EH (cell line): ENCODE measurements at regions not wholly inside any gene's neighbourhood (a gene's known extent, or its start where the extent isn't known, plus 50 kb on each side); places are given as distances from the start of the nearest gene placed in this dataset.

ENCODE experiments used
- DNase-seq: peaks from one replicate; pipeline ENCODE4 v3.0.0-alpha.2; 2015; ENCODE audit warnings: low read depth

DNA sequence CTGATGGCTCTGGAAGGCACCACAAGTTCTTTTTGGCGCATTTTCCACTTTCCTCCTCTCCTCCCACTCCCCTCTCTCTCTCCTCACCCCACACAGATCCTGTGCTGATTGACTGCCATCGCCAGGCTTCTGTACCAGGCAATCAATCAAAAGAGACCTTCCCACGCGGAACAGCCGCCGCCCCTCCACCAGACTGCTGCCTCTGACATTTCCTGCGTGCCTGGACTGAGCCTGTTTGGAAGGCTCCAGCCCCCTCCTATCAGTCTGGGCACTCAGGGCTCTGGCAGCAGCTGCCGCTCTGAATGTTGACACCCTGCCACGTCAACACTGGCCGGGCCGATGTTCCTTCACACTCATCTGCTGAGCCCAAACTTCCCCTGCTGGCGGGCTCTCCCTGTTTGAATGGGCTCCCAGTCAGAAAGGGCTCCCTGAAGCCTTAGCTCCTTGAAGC lies 467.7 kb downstream of the EPHA4 start:
- peak; percentile 39 for DNase-seq

DNA sequence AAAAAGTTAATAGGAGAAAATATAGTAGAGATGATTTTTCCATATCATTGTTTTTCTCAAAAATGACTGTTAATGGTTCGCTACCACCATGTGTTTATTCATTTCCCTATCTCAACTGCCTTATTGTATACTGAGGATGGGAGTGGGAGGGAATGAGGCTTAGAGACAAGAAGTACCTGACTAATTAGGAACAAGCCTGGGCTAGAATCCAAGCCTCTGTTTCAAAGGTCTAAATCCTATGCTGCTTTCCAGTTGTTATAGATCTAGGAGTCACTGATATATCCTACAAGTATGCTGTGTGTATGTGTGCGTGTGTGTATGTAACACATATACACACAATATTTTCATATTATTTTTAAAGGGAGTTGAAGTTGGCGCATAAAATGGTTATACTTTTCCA lies 465.9 kb downstream of the EPHA4 start:
- DNase-seq: no peak

DNA sequence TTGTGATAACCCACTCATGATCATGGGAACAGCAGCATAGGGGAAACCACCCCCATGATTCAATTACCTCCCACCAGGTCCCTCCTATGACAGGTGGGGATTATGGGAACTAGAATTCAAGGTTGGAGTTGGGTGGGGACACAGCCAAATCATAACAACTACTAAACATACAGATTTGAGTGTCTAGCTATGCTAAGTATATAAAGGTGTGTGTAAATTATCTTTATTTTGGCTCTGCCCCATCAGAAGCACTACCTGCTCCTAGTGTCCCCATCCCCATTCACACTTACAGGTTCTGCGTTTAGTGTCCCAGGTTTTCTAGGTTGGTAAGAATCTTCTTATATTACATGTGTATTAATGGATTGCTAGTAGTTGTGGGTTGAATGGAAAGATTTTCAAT lies 464.7 kb downstream of the EPHA4 start:
- DNase-seq: no peak

DNA sequence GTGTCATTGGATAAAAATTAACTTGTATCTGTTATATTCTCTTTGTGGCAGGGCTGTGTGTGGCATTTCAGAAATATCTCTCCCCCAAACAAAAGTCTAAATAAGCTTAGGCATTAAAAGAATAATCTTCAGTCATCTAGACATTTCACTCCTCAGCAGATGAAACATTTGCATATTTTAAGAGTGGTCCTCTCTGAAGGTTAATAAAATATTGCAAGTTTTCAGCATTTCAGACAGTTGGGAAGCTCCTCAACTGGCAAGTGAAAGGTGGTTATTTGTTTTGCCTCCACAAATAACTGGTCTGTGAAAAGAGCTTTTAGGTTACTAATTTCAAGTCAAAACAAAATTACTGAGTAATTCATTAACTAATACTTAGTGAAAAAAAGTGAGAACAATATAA lies 462.6 kb downstream of the EPHA4 start:
- DNase-seq: no peak

DNA sequence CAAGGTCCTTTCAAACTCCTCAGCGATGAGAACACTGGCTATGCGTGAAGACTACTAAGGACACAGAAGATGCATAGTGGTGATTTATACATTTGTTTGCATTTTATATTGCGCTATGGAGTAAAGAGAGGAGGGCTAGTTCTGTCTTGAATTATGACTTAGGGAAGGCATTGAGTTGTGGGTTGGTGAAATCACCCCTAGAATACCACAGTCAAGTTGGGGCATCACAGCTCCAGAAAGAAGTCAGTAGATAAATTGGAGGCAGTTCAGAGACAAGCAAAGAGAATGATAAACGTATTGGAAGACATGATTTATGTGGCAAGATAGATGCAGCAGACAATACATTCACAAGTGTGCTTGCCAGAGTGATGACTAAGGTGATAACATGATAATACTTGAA lies 460.4 kb downstream of the EPHA4 start:
- no peak for DNase-seq

DNA sequence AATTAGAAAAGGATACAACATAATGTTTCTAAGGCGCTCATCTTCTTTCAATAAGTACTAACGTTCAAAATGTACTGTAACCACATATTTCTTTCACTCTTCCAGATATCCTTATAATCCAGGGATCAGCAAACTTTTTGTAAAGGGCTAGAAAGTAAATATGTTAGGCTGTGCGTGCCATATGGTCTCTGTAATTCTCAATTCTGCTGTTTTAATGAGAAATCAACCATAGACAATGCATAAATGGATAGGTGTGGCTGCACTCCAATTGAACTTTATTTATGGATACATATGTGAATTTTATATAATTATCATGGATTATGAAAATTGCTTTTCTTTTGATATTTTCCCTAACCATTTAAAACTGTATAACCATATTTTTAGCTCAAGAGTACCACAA lies 459.4 kb downstream of the EPHA4 start:
- DNase-seq: no peak

DNA sequence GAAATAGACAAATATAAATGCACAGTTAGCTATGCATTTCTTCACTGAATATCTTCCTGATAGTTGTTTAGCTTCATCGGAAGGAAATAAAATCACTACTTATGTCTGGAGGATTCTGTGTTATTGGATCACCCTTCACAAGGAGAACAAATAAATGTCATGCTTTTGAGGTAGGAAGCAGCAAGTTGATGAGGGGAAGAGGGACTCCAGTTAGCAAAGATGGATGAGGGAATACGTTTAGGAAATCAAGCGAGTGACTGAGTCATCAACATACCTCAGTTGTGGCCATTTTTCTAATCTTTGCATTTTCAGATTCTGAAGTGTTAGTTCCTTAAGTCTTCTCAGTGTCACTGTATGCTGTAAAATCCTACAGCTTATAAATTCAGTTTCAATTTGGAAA lies 456.2 kb downstream of the EPHA4 start:
- no peak for DNase-seq

DNA sequence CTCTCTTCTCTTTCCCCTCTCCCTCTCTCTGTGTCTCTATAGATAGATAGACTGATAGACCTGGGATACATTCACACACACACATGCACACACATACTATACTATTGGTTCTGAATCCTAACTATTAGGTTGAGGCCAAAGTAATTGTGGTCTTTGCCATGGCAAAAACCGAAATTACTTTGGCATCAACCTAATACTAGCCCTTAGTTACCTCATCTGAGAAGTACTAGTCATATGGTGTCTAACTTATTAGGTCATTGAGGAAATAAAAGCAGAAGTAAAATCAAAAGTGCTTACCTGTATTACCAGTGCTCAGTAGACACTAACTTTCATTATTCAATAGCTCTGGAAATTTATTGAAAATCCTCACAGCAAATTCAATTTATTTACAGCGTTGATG lies 451.5 kb downstream of the EPHA4 start:
- no peak for DNase-seq

DNA sequence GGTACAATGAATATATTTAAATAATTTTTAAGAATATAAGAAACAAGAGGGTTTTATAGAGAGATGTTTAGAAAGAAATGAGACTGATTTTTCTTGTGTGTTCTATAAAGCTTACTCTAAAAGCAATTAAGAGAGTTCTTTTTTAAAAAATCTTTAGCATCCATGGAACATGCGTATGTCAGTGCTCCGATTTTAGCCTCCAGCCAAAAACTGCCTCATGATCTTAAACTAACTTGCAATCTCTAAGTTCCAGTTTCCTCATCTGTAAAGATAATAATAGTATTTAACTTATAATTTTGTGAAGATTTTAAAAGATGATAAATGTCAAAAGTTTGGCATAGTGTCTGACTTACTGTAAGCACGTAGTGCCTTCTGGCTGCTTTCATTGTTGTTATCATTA lies 448.7 kb downstream of the EPHA4 start:
- no peak for DNase-seq

DNA sequence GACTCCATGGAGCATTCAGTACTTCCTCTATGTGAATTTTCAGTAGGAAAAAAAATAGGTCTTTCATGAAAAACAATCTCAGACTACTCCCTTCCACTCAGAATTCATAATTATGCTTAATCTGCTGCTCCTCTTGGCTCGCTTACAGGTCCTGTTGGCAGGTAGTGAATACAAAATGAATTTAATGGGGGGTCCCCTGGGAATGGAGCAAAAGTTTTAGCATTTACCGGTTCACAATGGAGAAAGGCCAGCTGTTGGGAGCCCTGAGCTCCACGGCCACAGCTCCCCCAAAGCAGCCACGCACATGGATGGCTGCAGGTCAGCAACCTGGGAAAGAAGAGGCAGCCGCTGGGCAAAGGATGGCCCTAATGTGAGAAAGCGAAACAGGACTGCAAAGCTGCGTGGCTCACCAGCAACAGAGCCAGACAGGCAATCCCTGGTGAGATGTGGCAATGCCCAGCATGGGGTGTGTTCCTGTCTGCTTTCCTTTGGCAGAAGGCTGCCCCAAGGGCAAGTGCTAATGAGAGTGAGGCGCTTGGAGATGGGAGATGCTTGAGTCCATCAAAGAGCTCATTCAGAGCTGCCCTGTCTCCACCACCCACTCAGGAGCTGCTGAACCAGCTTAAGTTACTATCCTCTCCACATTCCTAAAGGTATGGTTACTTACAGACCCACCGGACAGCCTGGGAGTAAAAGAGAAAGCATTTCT lies 447.4 kb downstream of the EPHA4 start:
- DNase-seq: peak; percentile 12

DNA sequence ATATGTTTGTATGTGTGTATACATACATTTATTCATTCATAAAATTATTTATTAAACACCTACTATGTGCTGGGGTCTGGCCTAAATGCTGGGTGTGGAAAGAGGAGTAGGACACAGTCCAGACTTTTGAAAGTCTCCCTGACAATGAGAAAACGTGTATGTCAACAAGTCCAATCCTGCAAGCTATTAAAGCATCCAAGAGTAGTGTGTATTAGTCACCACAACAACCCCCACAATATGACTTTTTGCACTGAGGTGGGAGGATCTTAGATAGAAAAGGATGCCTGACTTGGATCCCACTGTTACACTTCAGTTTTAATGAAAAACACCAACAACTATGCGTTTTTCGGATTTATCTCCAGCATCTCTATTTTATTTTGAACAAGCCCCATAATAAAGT lies 446.4 kb downstream of the EPHA4 start:
- peak; percentile 13 for DNase-seq

DNA sequence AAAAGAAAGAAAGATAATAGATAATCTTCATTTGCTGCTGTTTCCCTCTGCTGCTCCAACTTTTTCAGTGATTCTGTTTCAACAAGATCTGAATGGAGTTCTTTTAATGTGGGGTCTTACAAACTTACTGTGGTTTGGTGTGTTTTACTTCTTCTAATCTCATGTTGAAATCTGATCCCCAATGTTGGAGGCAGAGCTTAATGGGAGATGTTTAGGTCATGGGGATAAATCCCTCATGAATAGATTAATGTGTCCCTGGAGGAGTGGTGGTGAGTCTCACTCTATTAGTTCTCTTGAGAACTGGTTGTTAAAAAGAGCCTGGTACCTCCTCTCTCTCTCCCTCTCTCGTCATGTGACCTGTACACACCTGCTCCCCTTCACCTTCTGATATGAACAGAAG lies 442.4 kb downstream of the EPHA4 start:
- DNase-seq: no peak

DNA sequence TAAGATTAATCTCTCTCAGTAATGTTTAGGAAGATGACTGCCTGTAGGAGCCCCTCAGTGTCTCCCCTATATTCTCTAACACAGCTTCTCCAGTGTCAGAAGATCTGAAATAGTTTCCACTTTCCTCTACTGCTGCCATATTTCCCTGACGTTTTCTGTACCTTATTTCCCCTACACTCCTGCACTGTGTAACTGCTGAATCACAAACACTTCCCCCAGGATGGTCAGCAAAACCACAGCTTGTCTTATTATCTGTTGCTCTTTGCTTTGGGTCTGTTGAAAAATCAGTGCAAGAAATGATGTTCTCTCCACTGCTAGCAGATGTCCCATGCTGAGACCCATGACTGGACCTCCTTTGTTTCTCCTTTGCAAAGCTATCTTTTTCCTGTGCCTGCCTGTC lies 441.7 kb downstream of the EPHA4 start:
- no peak for DNase-seq

DNA sequence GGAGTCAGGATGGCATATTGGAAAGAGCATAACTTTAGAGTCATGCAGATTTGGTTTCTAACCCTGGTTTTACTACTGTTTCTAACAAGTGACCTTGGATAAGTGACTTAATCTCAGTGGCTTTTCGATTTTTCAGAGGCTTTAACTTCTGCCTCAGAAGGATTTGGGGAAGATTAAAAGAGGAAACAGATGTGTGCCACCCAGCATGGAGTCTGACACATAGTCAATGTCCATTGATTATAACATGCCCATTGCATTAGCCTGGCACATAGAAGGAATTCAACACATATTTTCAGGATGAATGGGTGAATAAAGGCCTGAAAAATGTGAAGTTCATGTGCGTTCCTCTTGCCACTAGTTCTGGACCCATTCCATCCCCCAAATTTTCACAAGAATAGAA lies 438.2 kb downstream of the EPHA4 start:
- DNase-seq: peak; percentile 32

DNA sequence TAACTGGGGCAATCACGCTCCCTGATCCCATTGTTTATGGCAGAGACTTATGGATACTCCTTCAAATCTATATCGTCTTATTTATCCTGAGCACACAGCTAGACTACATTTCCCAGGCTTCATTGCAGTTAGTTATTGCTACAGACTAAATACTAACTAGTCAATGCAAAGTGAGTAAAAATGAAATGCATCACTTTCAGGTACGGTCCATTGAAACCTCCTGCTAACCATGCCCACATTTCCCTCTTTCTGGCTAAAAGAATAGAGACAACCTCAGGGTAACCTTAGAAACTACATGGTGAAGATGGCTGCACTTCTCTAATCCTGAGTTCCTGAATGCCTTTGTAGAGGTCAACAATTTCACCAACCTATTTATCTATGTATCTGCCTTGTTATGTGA lies 437.4 kb downstream of the EPHA4 start:
- DNase-seq: no peak

DNA sequence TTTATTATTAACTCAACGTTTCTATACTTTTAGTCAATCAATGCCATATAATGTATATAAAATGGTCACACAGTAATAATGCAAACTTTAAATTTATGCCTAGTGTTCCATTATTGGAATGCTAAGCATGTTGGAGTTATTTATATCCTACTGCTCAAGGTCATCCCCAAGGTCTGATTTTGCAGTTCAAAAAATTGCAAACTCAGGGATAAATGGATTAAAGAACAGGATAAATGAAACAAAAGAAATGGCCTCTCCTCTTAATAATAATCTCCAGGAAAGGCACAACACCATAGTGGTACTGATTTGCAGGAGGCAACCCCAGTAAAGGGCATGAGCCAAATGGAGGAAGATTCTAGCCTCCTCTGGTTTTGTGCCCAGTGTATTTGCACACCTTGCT lies 436.4 kb downstream of the EPHA4 start:
- DNase-seq: no peak

DNA sequence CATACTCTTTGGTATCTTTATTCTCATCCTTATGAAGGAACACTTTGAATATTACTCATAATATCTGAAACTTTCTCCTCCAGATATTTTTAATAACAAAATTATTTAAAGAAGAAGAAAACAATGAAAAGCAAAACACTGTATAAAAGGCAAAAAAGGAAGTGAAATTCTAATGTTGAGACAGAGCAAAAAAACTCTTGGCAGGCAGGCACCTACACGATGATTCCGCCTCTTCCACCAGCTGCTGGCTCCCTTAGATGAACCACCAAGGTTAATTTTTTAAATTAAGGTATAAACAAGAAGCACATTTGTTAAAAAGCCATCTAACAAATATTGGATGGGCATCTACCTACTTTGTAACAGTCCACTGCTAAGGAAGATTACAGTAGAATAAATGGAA lies 434.7 kb downstream of the EPHA4 start:
- DNase-seq: no peak

DNA sequence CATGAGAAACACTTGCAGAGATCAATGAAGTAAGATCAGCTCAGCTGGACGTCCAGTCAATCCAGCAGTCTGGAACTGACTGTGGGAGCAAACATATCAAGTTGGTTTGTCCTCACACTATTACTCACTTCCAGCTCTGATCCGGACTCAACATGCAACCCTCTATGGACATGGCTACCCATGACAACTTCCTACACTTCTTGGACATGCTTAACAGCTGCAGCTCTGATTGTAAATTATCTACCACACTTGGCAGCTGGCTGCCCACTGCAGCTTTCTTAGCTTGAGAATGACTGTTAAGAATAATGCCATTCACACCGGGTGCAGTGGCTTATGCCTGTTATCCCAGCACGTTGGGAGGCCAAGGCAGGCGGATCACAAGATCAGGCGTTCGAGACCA lies 429.8 kb downstream of the EPHA4 start:
- DNase-seq: no peak

DNA sequence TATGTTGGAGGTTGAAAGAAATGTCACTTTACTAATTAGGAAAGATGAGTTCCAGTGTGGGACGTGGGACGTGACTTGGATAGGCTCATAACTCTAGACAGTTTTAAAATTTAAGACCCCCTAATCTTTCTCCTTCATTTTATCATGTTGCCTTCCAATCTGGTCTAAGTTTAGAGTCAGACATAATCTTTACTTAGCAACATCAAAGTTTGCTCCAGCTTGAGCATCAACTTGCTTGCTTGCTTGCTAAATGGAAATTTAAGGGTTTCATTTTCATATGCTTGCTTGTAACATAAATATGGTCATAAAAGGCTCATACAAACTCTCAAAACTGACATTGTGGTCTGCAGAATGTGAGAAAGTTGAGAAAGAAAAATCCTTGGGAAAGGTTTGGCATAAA lies 428.9 kb downstream of the EPHA4 start:
- no peak for DNase-seq

DNA sequence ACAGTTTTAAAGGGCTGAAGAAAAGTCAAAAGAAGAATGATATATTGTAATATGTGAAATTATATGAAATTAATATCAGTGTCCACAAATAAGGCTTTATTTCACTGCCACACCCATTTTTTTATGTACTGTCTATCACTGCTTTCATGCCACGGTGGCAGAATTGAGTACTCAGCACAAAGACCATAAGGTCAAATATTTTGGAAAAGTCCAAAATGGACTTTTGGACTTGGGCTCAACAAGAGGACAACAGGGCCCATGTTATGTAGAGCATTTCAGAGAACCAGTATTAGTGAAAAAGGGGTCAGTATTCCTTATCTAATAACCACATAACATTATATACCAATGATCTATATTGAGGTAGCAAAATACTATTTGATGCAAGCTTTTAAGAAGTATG lies 427.2 kb downstream of the EPHA4 start:
- DNase-seq: no peak

DNA sequence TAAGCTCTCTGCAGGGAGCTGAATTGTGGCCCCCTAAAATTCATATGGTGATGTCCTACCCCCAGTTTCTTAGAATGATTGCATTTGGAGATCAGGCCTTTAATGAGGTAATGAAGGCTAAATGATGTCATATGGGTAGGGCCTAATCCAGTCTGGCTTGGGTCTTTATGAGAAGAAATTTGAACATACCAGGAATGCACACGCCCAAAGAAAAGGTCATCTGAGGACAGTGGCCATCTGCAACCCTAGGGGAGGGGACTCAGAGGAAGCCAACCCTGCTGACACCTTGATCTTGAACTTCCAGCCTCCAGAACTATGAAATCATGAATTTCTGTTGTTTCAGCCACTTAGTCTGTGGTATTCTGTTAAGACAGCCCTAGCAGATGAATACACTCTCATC lies 426.7 kb downstream of the EPHA4 start:
- no peak for DNase-seq

DNA sequence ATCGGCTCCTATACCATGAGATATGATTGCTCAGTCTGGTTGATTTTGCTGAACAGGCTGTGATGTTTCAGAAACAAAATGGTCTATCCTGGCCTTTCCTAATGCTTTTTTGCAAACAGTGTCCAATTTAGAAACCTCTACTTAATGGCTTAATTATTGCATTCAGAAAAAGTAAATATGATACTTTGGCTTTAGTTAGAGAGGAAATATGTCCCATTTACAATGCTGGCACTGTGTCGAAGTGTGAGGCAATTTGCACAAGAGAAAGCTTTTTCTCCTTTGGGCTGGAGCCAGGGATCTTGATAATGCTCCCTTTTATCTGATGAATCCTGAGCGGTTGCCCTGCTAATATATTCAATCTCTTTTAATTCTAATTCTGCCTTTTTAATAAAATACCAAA lies 418.9 kb downstream of the EPHA4 start:
- DNase-seq: no peak

DNA sequence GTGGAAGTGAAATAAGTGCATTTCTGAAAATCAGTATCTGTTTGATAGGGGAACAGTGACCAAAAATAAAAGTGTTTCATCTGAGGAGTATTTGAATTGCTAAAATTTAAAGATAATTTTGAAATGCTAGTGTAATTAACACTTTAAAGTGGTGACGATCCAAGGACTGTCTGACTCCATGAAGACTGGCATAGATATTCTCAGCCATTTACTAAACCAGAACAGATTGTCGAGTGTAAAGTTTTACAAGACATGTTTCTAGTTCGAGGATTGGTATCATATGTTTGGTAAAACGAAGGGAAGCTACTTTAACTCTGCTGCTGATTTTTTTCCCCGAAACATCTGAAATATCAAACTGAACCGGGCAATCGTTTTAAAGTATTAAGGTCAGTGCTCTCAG lies 417.9 kb downstream of the EPHA4 start:
- DNase-seq: no peak

DNA sequence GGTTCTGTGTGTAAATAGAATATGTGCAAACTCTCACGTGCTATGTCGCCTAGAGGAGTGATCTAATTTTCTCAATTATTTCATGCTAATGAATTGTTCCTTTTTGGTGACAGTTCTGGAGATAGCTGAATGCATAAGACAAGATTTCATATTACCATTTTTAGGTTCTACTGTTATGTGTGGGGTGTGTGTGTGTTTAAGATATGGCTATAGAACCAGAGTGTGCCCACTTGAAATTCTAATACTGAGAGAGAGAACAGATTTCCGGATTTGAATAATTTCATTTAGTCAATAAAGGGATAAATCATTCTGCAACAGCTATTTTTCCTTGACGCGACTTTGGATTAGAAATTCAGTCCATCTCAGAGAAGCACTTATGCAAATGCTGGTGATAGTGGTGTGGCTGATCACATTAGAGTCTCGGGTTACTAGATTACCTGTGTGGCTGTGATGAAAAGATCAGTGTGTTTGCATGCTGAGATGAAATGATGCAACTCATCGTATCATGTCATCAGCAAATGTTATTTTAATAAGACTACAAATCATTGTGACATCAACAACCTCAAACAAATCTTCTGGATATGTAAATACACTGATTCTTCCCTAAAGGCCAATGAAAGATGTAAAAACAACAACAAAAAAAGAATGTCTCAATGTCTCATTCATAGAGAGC lies 415.9 kb downstream of the EPHA4 start:
- DNase-seq: no peak
